ENCODE measurements at regions not wholly inside any gene's neighbourhood (a gene's known extent, or its start where the extent isn't known, plus 50 kb on each side); places are given as distances from the start of the nearest gene placed in this dataset.
A peak's percentile ranks its signal among the peaks of the same experiment; 100 is the strongest.

DNA sequence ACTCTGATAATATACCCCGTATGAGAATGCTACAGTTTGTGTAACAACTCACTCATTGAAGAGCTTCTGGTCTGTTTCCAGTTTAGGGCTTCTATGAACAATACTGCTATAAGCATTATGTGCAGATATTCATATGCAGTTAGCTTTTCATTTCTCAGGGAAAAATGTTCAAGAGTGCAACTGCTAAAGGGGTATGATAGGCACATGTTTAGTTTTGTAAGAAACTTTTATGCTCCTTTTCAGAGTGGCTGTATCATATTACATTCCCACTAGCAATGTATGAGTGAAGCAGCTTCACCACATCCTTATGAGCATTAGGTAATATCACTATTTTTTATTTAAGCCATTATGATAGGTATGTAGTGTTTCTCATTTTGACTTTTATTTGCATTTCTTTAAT, 182.6 kb upstream of the CXCL12 start:
- Histone ChIP-seq H3K27me3 (ENCODE audit: control insufficient read depth, insufficient read depth) (no peaks in the 10 kb centered on the region), H3K4me3 (ENCODE audit: low read length) (no peak overlapping the region), H3K9me3 (ENCODE audit: control insufficient read depth, low read length) (no peaks in the 10 kb centered on the region), H3K4me1 (ENCODE audit: control insufficient read depth, insufficient read depth, low read length) (no peaks in the 10 kb centered on the region), H3K27ac (ENCODE audit: low read length) (no peak overlapping the region)
- ATAC-seq: no peak
- 37% methylated on average over 1 of the region's 1 CpG for WGBS
- no peak for DNase-seq
- intact Hi-C loops (cut with DNase I): no loop called here

DNA sequence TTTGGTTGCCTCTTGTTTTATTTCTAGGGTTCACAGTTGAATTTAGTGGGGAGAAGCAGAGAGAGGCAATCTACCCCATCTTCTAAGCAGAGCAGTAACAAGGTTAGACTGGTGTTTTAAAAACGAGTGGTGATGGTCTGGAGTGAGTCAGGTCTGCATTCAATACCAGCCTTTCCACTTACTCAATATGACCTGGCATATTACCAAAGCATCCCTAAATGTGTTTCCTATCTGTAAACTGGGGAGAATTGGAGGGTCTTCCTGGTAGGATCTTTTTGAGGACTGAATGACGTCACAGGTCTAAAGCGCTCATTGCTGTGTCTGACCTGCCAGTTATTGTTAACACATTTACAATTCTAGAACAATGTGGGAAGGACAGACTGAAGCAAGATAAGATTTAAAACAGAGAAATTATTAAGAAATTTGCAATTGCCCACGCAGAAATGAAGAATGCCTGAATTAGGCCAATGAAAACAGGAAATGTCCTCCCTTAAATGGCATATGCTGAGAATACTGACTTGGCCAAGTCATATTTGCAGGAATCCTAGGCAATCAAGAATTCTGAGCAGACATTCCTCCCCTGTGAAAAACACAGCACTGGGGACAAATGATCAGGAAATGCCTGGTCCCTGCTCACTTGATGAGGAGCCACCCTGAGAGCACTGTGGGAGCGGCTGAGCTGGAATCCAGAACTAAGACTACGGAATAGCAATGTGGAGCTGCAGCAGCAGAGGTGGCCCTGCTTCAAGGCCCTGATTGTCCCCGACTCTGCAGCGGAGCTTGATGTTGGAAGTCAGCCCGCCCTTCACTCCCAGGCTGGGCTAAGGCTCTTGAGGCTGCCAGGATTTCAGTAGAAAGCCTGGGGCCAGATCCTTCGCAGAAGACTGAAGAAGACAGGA, 184.5 kb upstream of the CXCL12 start:
- DNase-seq (peak; percentile 63 to 86 (median 82)), ATAC-seq (peak; percentile 89)
- Histone ChIP-seq H3K27ac (ENCODE audit: low read length) (peak overlapping the region; percentile 10), H3K4me3 (ENCODE audit: low read length) (no peak overlapping the region), H3K4me1 (ENCODE audit: control insufficient read depth, insufficient read depth, low read length) (no peaks in the 10 kb centered on the region), H3K27me3 (ENCODE audit: control insufficient read depth, insufficient read depth) (no peaks in the 10 kb centered on the region), H3K9me3 (ENCODE audit: control insufficient read depth, low read length) (no peaks in the 10 kb centered on the region)
- intact Hi-C loops (cut with DNase I): no loop called here
- 35% methylated on average over 10 of the region's 10 CpGs for WGBS

DNA sequence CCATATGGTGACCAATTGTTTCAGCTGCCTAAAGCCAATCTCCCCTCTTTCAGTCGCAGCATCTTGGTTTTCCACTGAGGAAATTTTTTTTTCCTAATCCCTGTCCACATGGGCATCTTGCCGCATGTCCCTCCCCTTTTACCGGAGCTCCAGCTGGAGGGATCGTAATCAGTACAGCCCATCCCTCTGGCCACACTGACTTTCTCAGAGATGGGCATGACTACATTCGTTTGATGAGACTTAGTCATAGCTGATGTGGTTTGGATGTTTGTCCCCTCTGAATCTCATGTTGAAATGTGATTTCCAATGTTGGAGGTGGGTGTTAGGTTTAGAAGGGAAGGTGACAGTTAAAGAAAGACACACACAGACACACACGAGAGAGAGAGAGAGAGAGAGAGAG, 186.8 kb upstream of the CXCL12 start:
- no peak for DNase-seq
- Histone ChIP-seq H3K9me3 (ENCODE audit: control insufficient read depth, low read length) (no peaks in the 10 kb centered on the region), H3K4me3 (ENCODE audit: low read length) (no peak overlapping the region), H3K27me3 (ENCODE audit: control insufficient read depth, insufficient read depth) (no peaks in the 10 kb centered on the region), H3K27ac (ENCODE audit: low read length) (no peak overlapping the region), H3K4me1 (ENCODE audit: control insufficient read depth, insufficient read depth, low read length) (no peaks in the 10 kb centered on the region)
- intact Hi-C loops (cut with DNase I): no loop called here
- ATAC-seq: no peak
- WGBS: 91% methylated on average over 6 of the region's 6 CpGs

DNA sequence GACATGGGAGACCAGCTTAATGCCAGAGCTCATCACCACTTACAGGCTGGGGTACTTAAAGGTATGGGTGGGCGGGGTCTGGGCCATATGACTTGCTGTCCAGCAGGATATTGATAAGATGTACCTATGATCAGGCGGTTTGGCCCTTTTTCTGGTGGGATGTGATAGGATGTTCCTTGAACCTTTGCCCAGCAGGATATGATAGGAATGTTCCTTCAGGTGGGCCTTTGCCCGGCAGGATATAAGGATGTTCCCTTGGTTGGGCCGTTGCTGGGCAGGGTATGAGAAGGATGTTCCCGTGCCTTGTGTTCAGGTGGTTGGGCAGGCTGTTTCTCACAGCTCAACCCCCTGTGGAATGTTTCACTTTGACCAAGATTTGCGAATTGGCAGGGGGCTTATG, 187.2 kb upstream of the CXCL12 start:
- Histone ChIP-seq H3K9me3 (ENCODE audit: control insufficient read depth, low read length) (no peaks in the 10 kb centered on the region), H3K4me1 (ENCODE audit: control insufficient read depth, insufficient read depth, low read length) (no peaks in the 10 kb centered on the region), H3K27me3 (ENCODE audit: control insufficient read depth, insufficient read depth) (no peaks in the 10 kb centered on the region), H3K27ac (ENCODE audit: low read length) (no peak overlapping the region), H3K4me3 (ENCODE audit: low read length) (no peak overlapping the region)
- 88% methylated on average over 6 of the region's 6 CpGs for WGBS
- ATAC-seq (no peak), DNase-seq (no peak)
- intact Hi-C loops (cut with DNase I): no loop called here

DNA sequence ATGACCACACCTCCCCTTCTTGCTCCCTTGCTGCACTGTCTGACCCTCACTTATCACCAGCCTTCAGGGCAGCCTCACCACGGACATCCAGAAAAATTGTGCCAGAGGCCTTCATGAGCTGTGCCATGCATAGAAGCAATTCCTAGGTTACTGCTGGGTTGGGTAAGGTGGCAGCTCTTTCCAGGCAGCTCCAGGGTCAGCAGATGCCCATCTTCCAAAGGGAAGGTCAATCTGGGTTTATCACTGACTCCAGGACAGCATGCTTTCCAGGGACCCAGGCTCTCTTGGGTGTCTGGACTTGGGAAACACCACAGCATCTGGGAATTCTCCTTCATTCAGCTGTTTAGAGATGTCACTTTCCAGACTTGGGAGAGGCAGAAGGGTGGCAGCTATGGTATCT, 188.9 kb upstream of the CXCL12 start:
- H3K9me3 ChIP-seq (ENCODE audit: control insufficient read depth, low read length): no peaks in the 10 kb centered on the region
- intact Hi-C loops (cut with DNase I): no loop called here

DNA sequence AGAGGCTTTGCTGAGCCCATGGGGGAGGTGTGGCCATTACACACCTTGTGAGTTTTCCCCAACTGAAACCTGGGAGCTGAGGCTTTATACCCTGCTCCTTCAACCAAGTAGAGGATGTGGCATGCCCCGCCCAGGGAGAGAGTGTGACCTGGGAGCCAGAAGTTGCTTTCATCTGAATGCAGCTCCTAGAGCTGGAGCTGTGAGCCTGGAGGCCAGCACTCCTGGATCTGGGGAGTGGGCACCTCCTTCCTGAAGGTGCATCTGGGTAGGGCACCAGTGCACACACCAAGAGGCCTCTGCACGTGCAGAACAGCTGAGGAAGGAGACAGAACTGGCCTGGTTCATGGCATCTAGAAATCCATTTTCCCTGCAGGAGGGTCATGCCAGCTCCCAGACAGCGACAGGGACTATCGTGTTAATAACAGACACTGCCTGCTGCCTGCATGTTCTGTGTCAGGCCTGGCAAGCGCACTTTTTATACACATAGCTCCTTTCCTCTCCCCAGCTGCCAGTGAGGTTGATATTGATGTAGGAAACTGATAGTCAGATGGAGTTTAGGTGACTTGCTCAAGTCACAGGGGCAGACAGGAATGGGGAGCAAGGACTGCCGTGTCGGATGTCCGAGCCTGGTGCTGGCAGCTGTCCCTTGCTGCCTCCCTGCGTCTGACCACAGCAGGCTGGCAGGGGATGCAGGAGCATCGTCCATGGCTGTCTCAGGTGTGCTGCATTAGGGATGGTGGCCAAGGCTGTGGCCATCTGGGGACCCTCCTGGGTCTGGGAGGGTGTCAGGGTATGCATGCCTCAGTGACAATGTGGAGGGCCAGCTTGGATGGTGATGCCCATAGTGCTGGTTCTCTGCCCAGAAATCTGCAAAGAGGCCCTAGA, 189.9 kb upstream of the CXCL12 start:
- Histone ChIP-seq H3K9me3 (ENCODE audit: control insufficient read depth, low read length) (no peaks in the 10 kb centered on the region), H3K27me3 (ENCODE audit: control insufficient read depth, insufficient read depth) (no peaks in the 10 kb centered on the region), H3K4me1 (ENCODE audit: control insufficient read depth, insufficient read depth, low read length) (no peaks in the 10 kb centered on the region), H3K4me3 (ENCODE audit: low read length) (no peak overlapping the region), H3K27ac (ENCODE audit: low read length) (no peak overlapping the region)
- WGBS: 89% methylated on average over 10 of the region's 10 CpGs
- peak in 1 of 3 donors; percentile 25 for DNase-seq
- ATAC-seq: no peak
- intact Hi-C loops (cut with DNase I): no loop called here

More for the DNA sequence above, 188.9 kb upstream of the CXCL12 start:
- DNase-seq: no peak
- ATAC-seq: no peak
- WGBS: 80% methylated on average over 1 of the region's 1 CpG
- Histone ChIP-seq H3K27me3 (ENCODE audit: control insufficient read depth, insufficient read depth) (no peaks in the 10 kb centered on the region), H3K4me1 (ENCODE audit: control insufficient read depth, insufficient read depth, low read length) (no peaks in the 10 kb centered on the region), H3K27ac (ENCODE audit: low read length) (no peak overlapping the region), H3K4me3 (ENCODE audit: low read length) (no peak overlapping the region)

DNA sequence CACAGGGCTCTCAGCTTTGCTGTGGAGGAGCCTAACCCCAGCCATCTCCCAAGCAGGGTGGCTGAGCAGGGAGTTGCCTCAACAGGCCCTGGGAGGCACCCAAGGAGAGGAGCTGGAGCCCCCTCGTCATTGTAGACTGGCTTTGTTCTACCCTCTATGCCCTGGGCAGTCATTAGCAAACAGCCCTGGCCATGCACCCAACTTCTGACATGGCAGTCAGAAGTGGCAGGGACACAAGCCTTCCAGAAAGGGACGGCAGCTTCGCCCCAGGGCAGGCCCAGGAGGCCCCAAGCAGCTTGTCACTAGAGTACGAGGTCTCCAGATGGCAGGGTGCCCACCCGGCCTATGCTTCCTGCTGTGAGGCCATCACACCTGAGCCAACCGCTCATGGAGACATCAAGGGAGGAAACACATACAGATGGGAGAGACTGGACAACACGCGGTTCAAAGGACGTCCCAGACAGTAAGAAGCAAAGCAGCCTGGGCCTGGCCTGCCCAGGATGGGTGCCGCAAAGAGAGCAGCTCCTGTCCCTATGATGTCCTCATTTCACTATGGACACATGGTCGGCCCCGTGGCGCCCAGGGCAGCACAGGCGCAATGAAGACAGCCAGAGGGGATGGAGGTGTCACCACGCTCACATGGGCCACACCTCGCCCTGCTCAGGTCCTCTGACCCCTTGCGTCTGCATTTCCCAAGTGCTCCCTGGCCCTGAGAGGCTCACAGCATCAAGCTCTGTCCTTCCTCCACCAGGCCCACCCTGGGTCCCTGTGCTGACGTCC, 190.9 kb upstream of the CXCL12 start:
- ATAC-seq: peak in 1 of 2 donors; percentile 14
- no peak overlapping the region for H3K4me3 ChIP-seq (ENCODE audit: low read length)
- intact Hi-C loops (cut with DNase I): no loop called here
- peak in 1 of 3 donors; percentile 44 for DNase-seq
- no peak overlapping the region for H3K27ac ChIP-seq (ENCODE audit: low read length)
- no peaks in the 10 kb centered on the region for H3K9me3 ChIP-seq (ENCODE audit: control insufficient read depth, low read length)
- WGBS: 91% methylated on average over 18 of the region's 18 CpGs
- no peaks in the 10 kb centered on the region for H3K27me3 ChIP-seq (ENCODE audit: control insufficient read depth, insufficient read depth)
- no peaks in the 10 kb centered on the region for H3K4me1 ChIP-seq (ENCODE audit: control insufficient read depth, insufficient read depth, low read length)

DNA sequence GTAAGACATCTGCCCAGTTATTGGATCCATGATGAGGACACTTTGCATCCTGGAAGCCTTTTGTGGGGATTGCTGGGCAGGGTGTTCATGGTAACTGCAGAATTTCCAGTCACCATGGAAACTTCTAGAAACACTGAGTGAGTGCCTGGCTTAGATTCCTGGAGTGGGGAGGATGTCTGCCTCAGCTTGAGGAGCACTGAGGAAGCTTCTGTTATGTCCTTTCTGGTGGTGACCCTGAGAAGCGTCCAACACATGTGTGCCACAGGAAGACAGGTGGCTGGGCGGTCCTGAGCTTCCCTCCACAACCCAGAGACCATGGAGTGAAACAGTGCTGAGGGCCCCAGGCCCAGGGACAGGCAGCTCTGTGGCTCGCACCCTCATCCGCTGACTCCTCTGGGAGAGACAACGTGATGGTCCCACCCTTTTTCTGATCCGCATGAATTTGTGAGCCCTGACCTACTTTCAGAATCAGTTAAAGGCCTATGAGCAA, 191.8 kb upstream of the CXCL12 start:
- Histone ChIP-seq H3K4me3 (ENCODE audit: low read length) (no peak overlapping the region), H3K4me1 (ENCODE audit: control insufficient read depth, insufficient read depth, low read length) (no peaks in the 10 kb centered on the region), H3K27me3 (ENCODE audit: control insufficient read depth, insufficient read depth) (no peaks in the 10 kb centered on the region), H3K27ac (ENCODE audit: low read length) (peak overlapping the region; percentile 58), H3K9me3 (ENCODE audit: control insufficient read depth, low read length) (no peaks in the 10 kb centered on the region)
- intact Hi-C loops (cut with DNase I): no loop called here
- peak; percentile 77 to 88 for ATAC-seq
- DNase-seq: peak; percentile 25 to 75 (median 30)
- WGBS: 64% methylated on average over 6 of the region's 6 CpGs

DNA sequence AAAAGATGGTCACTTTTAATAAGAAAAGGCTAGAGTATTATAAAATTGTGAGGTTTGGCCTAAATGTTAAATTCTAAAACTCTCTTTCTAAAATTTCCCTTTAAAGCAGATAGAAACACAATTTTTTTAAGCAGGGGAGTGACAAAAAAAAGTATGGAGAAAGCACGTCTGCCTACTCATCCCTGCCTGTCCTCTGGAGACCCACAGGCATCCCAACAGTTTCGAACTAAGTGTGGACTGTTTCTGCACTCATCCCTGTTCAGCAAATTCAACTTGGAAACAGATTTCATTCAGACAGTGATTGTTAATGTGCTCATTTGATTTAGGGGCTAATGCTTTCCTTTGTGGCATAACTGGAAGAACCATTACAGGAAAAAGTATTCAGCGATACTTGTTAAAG, 192.6 kb upstream of the CXCL12 start:
- ATAC-seq: no peak
- Histone ChIP-seq H3K4me1 (ENCODE audit: control insufficient read depth, insufficient read depth, low read length) (no peaks in the 10 kb centered on the region), H3K27ac (ENCODE audit: low read length) (no peak overlapping the region), H3K27me3 (ENCODE audit: control insufficient read depth, insufficient read depth) (no peaks in the 10 kb centered on the region), H3K9me3 (ENCODE audit: control insufficient read depth, low read length) (no peaks in the 10 kb centered on the region), H3K4me3 (ENCODE audit: low read length) (no peak overlapping the region)
- intact Hi-C loops (cut with DNase I): no loop called here
- 75% methylated on average over 3 of the region's 3 CpGs for WGBS
- no peak for DNase-seq

DNA sequence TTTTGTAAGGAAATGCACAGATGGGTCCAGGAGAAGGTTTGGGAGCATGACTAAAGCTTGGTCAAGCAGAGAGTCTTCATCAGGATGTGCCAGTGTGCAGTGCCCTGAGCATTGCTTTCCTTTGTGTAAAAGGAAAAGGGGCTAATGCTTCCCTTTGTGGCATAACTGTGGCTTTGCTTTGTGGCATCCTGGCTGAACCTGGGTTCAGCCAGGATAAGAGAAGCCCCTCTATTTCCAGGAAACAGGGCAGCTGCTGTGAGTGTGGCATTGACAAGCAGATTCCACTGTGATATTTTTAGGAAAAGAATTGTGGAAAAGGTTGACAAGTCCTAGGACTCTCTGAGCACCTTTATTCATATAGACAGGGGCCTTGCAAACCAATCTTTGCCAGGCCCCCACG, 193.4 kb upstream of the CXCL12 start:
- intact Hi-C loops (cut with DNase I): no loop called here
- Histone ChIP-seq H3K9me3 (ENCODE audit: control insufficient read depth, low read length) (no peaks in the 10 kb centered on the region), H3K4me1 (ENCODE audit: control insufficient read depth, insufficient read depth, low read length) (no peaks in the 10 kb centered on the region), H3K27ac (ENCODE audit: low read length) (no peak overlapping the region), H3K4me3 (ENCODE audit: low read length) (no peak overlapping the region), H3K27me3 (ENCODE audit: control insufficient read depth, insufficient read depth) (no peaks in the 10 kb centered on the region)
- DNase-seq (peak in 1 of 3 donors; percentile 15), ATAC-seq (no peak)
- WGBS: 83% methylated on average over 1 of the region's 1 CpG

All from right cardiac atrium (tissue), 5 donors.